H1 (cell line): ENCODE measurements at regions not wholly inside any gene's neighbourhood (a gene's known extent, or its start where the extent isn't known, plus 50 kb on each side); places are given as distances from the start of the nearest gene placed in this dataset.

Experiments
- CTCF ChIA-PET: fragments of 300-600 bp; sonication (Branson Sonifier 250); formaldehyde crosslinking; loops from one replicate; lab custom pipeline; 2021; ENCODE audit not compliant: partially characterized antibody; lab: Charles Lee
- POLR2A ChIA-PET: fragments of 300-600 bp; sonication (Branson Sonifier 250); formaldehyde crosslinking; loops from one replicate; lab custom pipeline; 2021; ENCODE audit warnings: inconsistent platforms; ENCODE audit not compliant: partially characterized antibody; lab: Charles Lee
- DNase-seq, 2 experiments: peaks; one replicate each; pipeline versions ENCODE4 v3.0.0 to v3.0.0-alpha.2; 2010 to 2022; ENCODE audit warnings: low spot score in 2 of 2, low read depth in 1 of 2, mixed read lengths in 1 of 2
- FAIRE-seq: peaks from 2 replicates; lab custom pipeline; 2011; peaks lifted over from hg19 to GRCh38; lab: Jason Lieb, UNC
- H2AFZ ChIP-seq: 2 replicates; pipeline ENCODE4 v1.8.1; 2012; ENCODE audit warnings: low read length, inconsistent platforms
- H2AK5ac ChIP-seq: 2 replicates; pipeline ENCODE4 v1.6.1; 2013; ENCODE audit warnings: low read depth, low read length
- H2BK120ac ChIP-seq: replicated peaks from 2 replicates; pipeline ENCODE3; 2013; ENCODE audit warnings: low read depth, low read length, inconsistent platforms
- H2BK12ac ChIP-seq: 2 replicates; pipeline ENCODE4 v1.6.1; 2013; ENCODE audit warnings: low read depth, low read length
- H2BK15ac ChIP-seq: 2 replicates; pipeline ENCODE4 v1.6.1; 2013; ENCODE audit warnings: low read length
- H2BK20ac ChIP-seq: 2 replicates; pipeline ENCODE4 v1.6.1; 2013; ENCODE audit warnings: low read length
- H2BK5ac ChIP-seq: 2 replicates; pipeline ENCODE4 v1.6.1; 2013; ENCODE audit warnings: low read depth, low read length
- H3K14ac ChIP-seq: 2 replicates; pipeline ENCODE4 v1.6.1; 2013; ENCODE audit warnings: inconsistent platforms; ENCODE audit not compliant: insufficient read length
- H3K18ac ChIP-seq: 2 replicates; pipeline ENCODE4 v1.6.1; 2013; ENCODE audit warnings: low read length; ENCODE audit errors: extremely low read depth
- H3K23ac ChIP-seq: 2 replicates; pipeline ENCODE4 v1.6.1; 2013; ENCODE audit warnings: inconsistent platforms; ENCODE audit not compliant: insufficient read length
- H3K23me2 ChIP-seq: 2 replicates; pipeline ENCODE4 v1.6.1; 2013; ENCODE audit warnings: low read depth, low read length
- H3K27ac ChIP-seq: 2 replicates; pipeline ENCODE4 v1.6.1; 2011; ENCODE audit warnings: low read depth, low read length, inconsistent platforms
- H3K27me3 ChIP-seq, 4 experiments: replicated peaks in 1 of 4; 1 replicate in 1 of 4; 2 replicates in 3 of 4; pipeline versions ENCODE4 v1.6.1 to v1.8.1; 2011 to 2013; ENCODE audit warnings: low read length in 3 of 4, mild to moderate bottlenecking in 3 of 4, inconsistent platforms in 2 of 4, mixed read lengths in 2 of 4, moderate library complexity in 1 of 4; ENCODE audit not compliant: control insufficient read depth in 3 of 4, insufficient read depth in 3 of 4; ENCODE audit errors: extremely low read depth in 1 of 4
- H3K36me3 ChIP-seq, 4 experiments: 2 replicates each; pipeline versions ENCODE4 v1.6.1 to v1.8.1; 2011 to 2013; ENCODE audit warnings: mild to moderate bottlenecking in 4 of 4, low read length in 3 of 4, moderate library complexity in 2 of 4, control low read depth in 1 of 4, inconsistent platforms in 1 of 4; ENCODE audit not compliant: insufficient read depth in 4 of 4, control insufficient read depth in 2 of 4
- H3K4ac ChIP-seq: replicated peaks from 2 replicates; pipeline ENCODE3; 2013; ENCODE audit warnings: low read length, low read depth, mixed read lengths, inconsistent platforms; ENCODE audit not compliant: insufficient read length
- H3K4me1 ChIP-seq, 4 experiments: replicated peaks in 1 of 4; 1 replicate in 1 of 4; 2 replicates in 3 of 4; pipeline versions ENCODE4 v1.6.1 to v1.8.1; 2011 to 2013; ENCODE audit warnings: low read length in 3 of 4, inconsistent platforms in 2 of 4, mixed read lengths in 1 of 4; ENCODE audit not compliant: insufficient read depth in 4 of 4, control insufficient read depth in 3 of 4
- H3K4me2 ChIP-seq, 2 experiments: 2 replicates each; pipeline versions ENCODE4 v1.6.1 to v1.8.1; 2011 to 2013; ENCODE audit warnings: low read depth in 2 of 2, low read length in 2 of 2, control low read depth in 1 of 2, inconsistent platforms in 1 of 2, mild to moderate bottlenecking in 1 of 2; ENCODE audit not compliant: insufficient read depth in 1 of 2
- H3K4me3 ChIP-seq, 4 experiments: fragments of 200-600, 300-600 bp in 1 of 4; sonication (generic), shearing (Covaris generic), sonication (Bioruptor Twin) in 1 of 4; 2 replicates each; pipeline versions ENCODE4 v1.5.1 to v1.8.1; 2011 to 2016; ENCODE audit warnings: low read length in 4 of 4, low read depth in 3 of 4, control low read depth in 2 of 4, inconsistent platforms in 2 of 4, mild to moderate bottlenecking in 2 of 4, mixed read lengths in 1 of 4, moderate library complexity in 1 of 4; ENCODE audit not compliant: insufficient read depth in 2 of 4; ENCODE audit errors: extremely low read depth in 1 of 4
- H3K56ac ChIP-seq: replicated peaks from 2 replicates; pipeline ENCODE3; 2013; ENCODE audit warnings: low read depth, mild to moderate bottlenecking, mixed read lengths, low read length, inconsistent platforms; ENCODE audit not compliant: insufficient read length
- H3K79me1 ChIP-seq: 2 replicates; pipeline ENCODE4 v1.6.1; 2013; ENCODE audit warnings: low read depth, low read length, control low read depth
- H3K79me2 ChIP-seq, 2 experiments: 2 replicates each; pipeline versions ENCODE4 v1.6.1 to v1.8.1; 2012 to 2013; ENCODE audit warnings: low read length in 2 of 2, mild to moderate bottlenecking in 2 of 2, inconsistent platforms in 1 of 2; ENCODE audit not compliant: insufficient read depth in 2 of 2, control insufficient read depth in 1 of 2
- H3K9ac ChIP-seq, 4 experiments: replicated peaks in 1 of 4; 1 replicate in 1 of 4; 2 replicates in 3 of 4; pipeline versions ENCODE4 v1.6.1 to v1.8.1; 2011 to 2013; ENCODE audit warnings: low read depth in 3 of 4, low read length in 3 of 4, control low read depth in 2 of 4, mild to moderate bottlenecking in 2 of 4, moderate library complexity in 2 of 4, inconsistent platforms in 1 of 4; ENCODE audit errors: extremely low read depth in 1 of 4
- H3K9me3 ChIP-seq, 2 experiments: 2 replicates each; pipeline versions ENCODE4 v1.6.1 to v1.8.1; 2012 to 2013; ENCODE audit warnings: mild to moderate bottlenecking in 2 of 2, moderate library complexity in 2 of 2, control low read depth in 1 of 2, inconsistent platforms in 1 of 2, low read depth in 1 of 2, low read length in 1 of 2, mixed read lengths in 1 of 2; ENCODE audit not compliant: insufficient read depth in 2 of 2
- H4K20me1 ChIP-seq, 2 experiments: replicated peaks in 1 of 2; 2 replicates each; pipeline versions ENCODE3 to v1.8.1; 2011 to 2013; ENCODE audit warnings: inconsistent platforms in 2 of 2, low read length in 2 of 2, mild to moderate bottlenecking in 1 of 2; ENCODE audit not compliant: insufficient read depth in 2 of 2, control insufficient read depth in 1 of 2
- H4K5ac ChIP-seq: 2 replicates; pipeline ENCODE4 v1.6.1; 2013; ENCODE audit warnings: low read length, low read depth, mixed read lengths, inconsistent platforms; ENCODE audit not compliant: insufficient read length
- H4K8ac ChIP-seq: 2 replicates; pipeline ENCODE4 v1.8.0; 2013; ENCODE audit warnings: mild to moderate bottlenecking, moderate library complexity, low read length, inconsistent platforms; ENCODE audit not compliant: insufficient read depth; ENCODE audit errors: extremely low read depth
- H4K91ac ChIP-seq: replicated peaks from 2 replicates; pipeline ENCODE3; 2013; ENCODE audit warnings: low read length, mixed read lengths, inconsistent platforms; ENCODE audit not compliant: insufficient read length
- CTBP2 ChIP-seq: IDR thresholded peaks from 2 replicates; pipeline ENCODE4 v1.7.0; 2011; ENCODE audit warnings: borderline replicate concordance, mild to moderate bottlenecking, moderate library complexity, mixed read lengths, low read length; ENCODE audit not compliant: insufficient read depth, insufficient read length
- JUND ChIP-seq: IDR thresholded peaks from 2 replicates; pipeline ENCODE4 v1.6.1; 2011; ENCODE audit warnings: mild to moderate bottlenecking, improper control_type of control experiment, low read length
- NANOG ChIP-seq: IDR thresholded peaks from 2 replicates; pipeline ENCODE4 v1.6.1; 2011; ENCODE audit warnings: low read length, low read depth, mild to moderate bottlenecking, inconsistent platforms; ENCODE audit not compliant: insufficient read depth, poor library complexity, severe bottlenecking
- POLR2AphosphoS5 ChIP-seq: IDR thresholded peaks from 2 replicates; pipeline ENCODE4 v1.6.1; 2011; ENCODE audit warnings: low read depth, low read length
- TCF12 ChIP-seq: IDR thresholded peaks from 2 replicates; pipeline ENCODE4 v1.6.1; 2011; ENCODE audit warnings: low read depth, mild to moderate bottlenecking, low read length
- WGBS, 2 experiments: shearing (Covaris generic) in 1 of 2; methylation state at CpG; one replicate each; pipeline versions ENCODE4 v1.1.6 to v1.1.7; 2013 to 2015; ENCODE audit warnings: low lambda C conversion rate in 2 of 2, mixed read lengths in 2 of 2, inconsistent platforms in 1 of 2, low coverage in 1 of 2, missing lambda C conversion rate in 1 of 2; ENCODE audit not compliant: insufficient replicate concordance in 2 of 2, insufficient coverage in 1 of 2, insufficient read length in 1 of 2; ENCODE audit errors: extremely low coverage in 1 of 2, missing lambda C conversion rate in 1 of 2; 5-methylcytosine and 5-hydroxymethylcytosine counted together

GRCh38 chrX:37075892-37076595 is 67.9 kb downstream of the FAM47C start:
- Histone ChIP-seq H4K20me1 (no peaks in the 10 kb centered on the region), H2BK20ac (no peak overlapping the region), H3K4ac (no peak overlapping the region), H2BK120ac (no peak overlapping the region), H3K23ac (no peak overlapping the region), H3K79me1 (no peaks in the 10 kb centered on the region), H3K4me1 (no peaks in the 10 kb centered on the region), H3K23me2 (no peaks in the 10 kb centered on the region), H3K4me2 (no peak overlapping the region), H2AFZ (no peak overlapping the region), H4K91ac (no peak overlapping the region), H3K36me3 (no peaks in the 10 kb centered on the region), H3K56ac (no peak overlapping the region), H2BK15ac (no peak overlapping the region), H4K5ac (no peak overlapping the region), H2BK5ac (no peak overlapping the region), H3K9ac (no peak overlapping the region), H3K27ac (no peak overlapping the region), H3K27me3 (no peaks in the 10 kb centered on the region), H3K9me3 (no peaks in the 10 kb centered on the region; a peak in 1 of 4 replicates), H3K18ac (no peak overlapping the region), H2BK12ac (no peak overlapping the region), H4K8ac (no peak overlapping the region), H3K79me2 (no peaks in the 10 kb centered on the region), H3K14ac (no peak overlapping the region), H3K4me3 (no peak overlapping the region), H2AK5ac (no peak overlapping the region)
- ChIA-PET CTCF (no interaction called here), POLR2A (no interaction called here)
- 88% methylated on average over 2 of the region's 3 CpGs; no CpG with 5 or more reads in 1 of the 2 experiments for WGBS, 2 experiments
- no peak for FAIRE-seq
- no peak for DNase-seq
- TF ChIP-seq JUND (no peak), CTBP2 (no peak), NANOG (no peak), POLR2AphosphoS5 (no peak), TCF12 (no peak)
